AG04450 (cell line): ENCODE measurements at regions not wholly inside any gene's neighbourhood (a gene's known extent, or its start where the extent isn't known, plus 50 kb on each side); places are given as distances from the start of the nearest gene placed in this dataset.
"Not testable (repeated sequence)": the region's sequence is repeated elsewhere in the genome, so short reads cannot be mapped to it uniquely, and the experiment has no call there.

Experiments used
- CTCF ChIA-PET: fragments of 300-600, 350-600 bp; formaldehyde crosslinking; extraction: SDS; loops from one replicate; lab custom pipeline; 2022; ENCODE audit warnings: antibody characterized with exemption, inconsistent platforms; lab: Charles Lee
- POLR2A ChIA-PET: fragments of 350-600 bp; formaldehyde crosslinking; extraction: SDS; loops from one replicate; lab custom pipeline; 2021; ENCODE audit warnings: antibody characterized with exemption, inconsistent platforms; lab: Yijun Ruan, JAX
- DNase-seq: peaks from one replicate; pipeline ENCODE4 v3.0.0-alpha.2; 2011; ENCODE audit warnings: low read depth, low spot score
- H3K27ac ChIP-seq: one replicate; pipeline ENCODE4 v1.5.1; 2012; ENCODE audit warnings: low read depth, low read length, control low read depth
- H3K27me3 ChIP-seq: one replicate; pipeline ENCODE4 v1.6.0; 2012; ENCODE audit warnings: low read length; ENCODE audit not compliant: control insufficient read depth, insufficient read depth
- H3K4me3 ChIP-seq: 2 replicates; pipeline ENCODE4 v1.5.1; 2011; ENCODE audit warnings: mild to moderate bottlenecking, low read depth, low read length, control low read depth
- H3K9me3 ChIP-seq: 2 replicates; pipeline ENCODE4 v1.5.1; 2012; ENCODE audit warnings: low read length; ENCODE audit not compliant: control insufficient read depth, insufficient read depth
- CTCF ChIP-seq: IDR thresholded peaks from 2 replicates; pipeline ENCODE4 v1.5.1; 2011; ENCODE audit warnings: low read depth, low read length, control low read depth, inconsistent platforms

GRCh38 chr9:40927260-40927631, 201.2 kb downstream of the FOXD4L6 start:
- Histone ChIP-seq H3K27me3 (no peaks in the 10 kb centered on the region), H3K4me3 (no peak overlapping the region), H3K9me3 (peaks cover 36% of the 10 kb centered on the region), H3K27ac (no peak overlapping the region)
- no peak for TF ChIP-seq CTCF
- no peak for DNase-seq
- ChIA-PET CTCF (no interaction called here), POLR2A (no interaction called here)

- ChIA-PET CTCF (no interaction called here), POLR2A (no interaction called here)
- no peak for DNase-seq
Observed at GRCh38 chr9:40926404-40927259, 201.8 kb downstream of the FOXD4L6 start.

GRCh38 chr9:40925149-40925548, 203.3 kb downstream of the FOXD4L6 start:
- no peak for DNase-seq
- Histone ChIP-seq H3K4me3 (no peak overlapping the region), H3K27me3 (no peaks in the 10 kb centered on the region), H3K27ac (no peak overlapping the region), H3K9me3 (peaks cover 30% of the 10 kb centered on the region; the same call in 1 of the 2 replicates)
- TF ChIP-seq CTCF, result no peak
- ChIA-PET CTCF (no interaction called here), POLR2A (no interaction called here)

More at GRCh38 chr9:40926404-40927259, 201.8 kb downstream of the FOXD4L6 start:
- no peaks in the 10 kb centered on the region for H3K27me3 ChIP-seq
- no peak overlapping the region for H3K27ac ChIP-seq
- H3K9me3 ChIP-seq, result peaks cover 36% of the 10 kb centered on the region; the same call in 1 of the 2 replicates
- no peak overlapping the region for H3K4me3 ChIP-seq
- no peak for TF ChIP-seq CTCF

GRCh38 chr9:40916399-40916783, 212.1 kb downstream of the FOXD4L6 start:
- H3K27me3 ChIP-seq, H3K27ac ChIP-seq, DNase-seq, POLR2A ChIA-PET, H3K4me3 ChIP-seq, CTCF ChIA-PET: not testable (repeated sequence)
- H3K9me3 ChIP-seq, result peaks cover 25% of the 10 kb centered on the region

GRCh38 chr9:40915660-40916398, 212.7 kb downstream of the FOXD4L6 start:
- POLR2A ChIA-PET, H3K4me3 ChIP-seq, H3K27me3 ChIP-seq, H3K27ac ChIP-seq, DNase-seq, CTCF ChIA-PET: not testable (repeated sequence)
- peaks cover 28% of the 10 kb centered on the region for H3K9me3 ChIP-seq
